ENCODE measurements at regions not wholly inside any gene's neighbourhood (a gene's known extent, or its start where the extent isn't known, plus 50 kb on each side); places are given as distances from the start of the nearest gene placed in this dataset.
A peak's percentile ranks its signal among the peaks of the same experiment; 100 is the strongest.
"Not testable (repeated sequence)": the region's sequence is repeated elsewhere in the genome, so short reads cannot be mapped to it uniquely, and the experiment has no call there.

DNA sequence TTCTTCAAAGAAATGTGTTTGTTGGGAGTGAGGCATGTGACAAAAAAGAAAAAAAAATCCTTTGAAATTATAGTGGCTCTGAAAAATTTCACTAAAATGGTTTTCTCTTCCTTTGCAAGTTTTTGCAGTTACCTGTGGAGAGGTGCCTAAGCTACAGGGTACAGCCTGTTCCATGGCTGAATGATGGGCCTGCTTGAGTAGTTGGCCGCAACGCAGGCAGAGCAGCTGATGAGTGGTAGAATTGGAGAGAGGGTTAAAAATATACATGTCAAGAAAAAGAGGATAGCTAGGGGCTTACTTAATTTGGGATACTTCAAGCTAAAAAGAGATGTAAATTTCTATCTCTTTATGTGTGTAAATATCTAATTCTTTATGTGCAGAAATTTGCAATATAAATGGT, 629.1 kb upstream of the SLC10A2 start:
- DNase-seq: no peak

DNA sequence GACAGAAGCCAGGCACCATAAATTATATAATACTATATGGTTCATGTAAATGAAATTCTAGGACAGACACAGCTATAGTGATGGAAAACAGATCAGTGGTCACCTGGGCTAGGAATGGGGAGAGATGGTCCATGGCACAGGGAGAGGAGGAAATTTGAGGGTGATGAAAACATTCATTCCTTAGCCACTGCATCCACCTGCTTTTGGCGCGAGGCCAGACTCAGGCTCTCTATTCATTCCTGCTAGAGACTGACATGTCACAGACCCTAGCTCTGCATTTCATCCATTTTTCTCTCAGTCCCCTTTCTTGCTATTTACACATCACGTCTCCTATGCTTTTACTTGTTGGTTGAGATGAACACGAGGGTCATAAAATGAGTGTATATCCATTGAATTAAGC, 628.3 kb upstream of the SLC10A2 start:
- DNase-seq: peak in 1 of 3 experiments; percentile 31

DNA sequence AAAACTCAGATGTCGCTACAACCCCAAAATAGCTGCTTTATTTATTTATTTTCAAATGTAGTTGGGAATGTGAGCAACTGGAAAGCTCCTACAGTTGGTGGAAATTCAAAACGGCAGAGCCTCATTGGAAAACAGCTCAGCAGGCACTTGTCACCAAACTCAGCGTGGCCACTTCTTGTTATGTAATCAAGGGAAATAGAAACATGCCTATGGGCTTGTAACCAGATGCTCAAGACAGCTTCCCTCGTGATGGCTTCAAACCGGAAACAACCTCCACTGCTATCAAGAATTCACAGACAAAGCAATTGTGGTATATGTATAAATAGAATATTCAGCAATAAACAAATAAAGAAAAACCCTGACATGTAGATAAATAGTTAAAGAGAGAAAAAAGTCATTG, 627.8 kb upstream of the SLC10A2 start:
- DNase-seq: peak in 2 of 3 experiments; percentile 31 to 66

DNA sequence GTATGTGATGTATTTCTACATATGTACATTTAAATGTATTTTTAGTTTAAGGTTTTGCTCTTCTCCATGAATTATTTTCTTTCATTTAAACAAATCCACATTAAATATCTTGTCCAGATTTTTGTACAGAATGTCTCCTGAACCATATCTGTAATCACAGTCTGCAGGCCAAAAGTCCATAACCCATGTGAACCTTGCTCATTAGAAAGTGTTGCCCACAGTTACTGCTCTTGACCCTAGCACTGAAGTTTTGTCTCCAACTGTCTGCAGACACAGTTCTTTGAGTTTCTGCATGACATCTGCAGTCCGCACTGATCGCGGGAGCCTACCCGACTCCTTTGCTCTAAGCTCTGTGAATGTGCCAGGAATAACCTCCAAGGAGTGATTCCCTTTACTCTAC, 626.2 kb upstream of the SLC10A2 start:
- DNase-seq: no peak

DNA sequence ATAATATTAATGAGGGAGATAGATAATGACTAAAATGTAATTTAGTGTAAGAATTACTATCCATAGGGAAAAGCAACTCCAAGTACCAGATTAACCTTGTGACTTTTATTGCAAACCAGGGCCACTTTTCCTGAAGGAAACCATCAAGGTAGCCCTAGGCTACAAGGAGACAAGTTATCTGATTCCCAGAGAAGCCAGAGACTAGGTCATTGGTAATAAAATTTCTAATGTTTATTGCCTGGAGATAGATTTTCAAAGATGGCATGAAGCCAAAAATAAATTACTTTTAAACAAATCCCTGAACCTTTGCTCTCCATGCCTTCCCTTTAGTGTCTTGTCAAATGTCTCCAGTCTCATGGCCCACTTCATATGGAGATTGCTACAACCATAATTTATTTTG, 610.1 kb upstream of the SLC10A2 start:
- peak in 1 of 3 experiments; percentile 56 for DNase-seq

DNA sequence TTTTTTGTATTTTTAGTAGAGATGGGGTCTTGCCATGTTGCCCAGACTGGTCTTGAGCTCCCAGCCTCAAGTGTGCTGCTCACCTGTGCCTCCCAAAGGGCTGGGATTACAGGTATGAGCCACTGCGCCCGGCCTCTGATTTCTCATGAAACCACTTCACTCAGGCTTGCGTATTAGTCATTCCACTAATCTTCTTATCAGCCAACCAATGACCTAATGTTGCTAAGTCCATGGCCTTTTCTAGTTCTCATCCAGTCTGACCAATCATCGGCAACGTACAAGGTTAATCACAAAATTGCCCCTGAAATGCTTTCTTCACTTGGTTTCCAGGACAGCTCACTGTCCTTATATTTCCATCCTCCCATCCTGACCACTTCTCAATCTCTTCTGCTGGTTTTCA, 605.3 kb upstream of the SLC10A2 start:
- no peak for DNase-seq

DNA sequence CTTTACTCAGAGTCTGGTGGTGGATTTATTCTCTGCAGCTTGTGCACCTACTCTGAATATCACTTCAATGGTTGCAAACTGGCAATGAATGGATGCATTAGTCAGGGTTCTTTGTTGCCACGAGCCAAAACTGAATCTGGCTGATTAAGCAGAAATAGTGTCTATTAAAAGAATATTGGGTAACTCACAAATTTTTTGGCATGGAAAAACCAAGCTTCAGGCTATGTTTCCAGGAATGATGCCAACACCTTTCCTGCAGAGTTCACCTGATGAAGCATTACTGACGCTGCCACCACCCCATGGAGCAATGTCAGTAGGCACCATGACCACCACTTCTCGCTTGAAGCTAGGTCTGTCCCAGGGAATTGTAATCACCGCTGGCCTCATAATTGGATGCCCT, 597.8 kb upstream of the SLC10A2 start:
- DNase-seq: no peak

DNA sequence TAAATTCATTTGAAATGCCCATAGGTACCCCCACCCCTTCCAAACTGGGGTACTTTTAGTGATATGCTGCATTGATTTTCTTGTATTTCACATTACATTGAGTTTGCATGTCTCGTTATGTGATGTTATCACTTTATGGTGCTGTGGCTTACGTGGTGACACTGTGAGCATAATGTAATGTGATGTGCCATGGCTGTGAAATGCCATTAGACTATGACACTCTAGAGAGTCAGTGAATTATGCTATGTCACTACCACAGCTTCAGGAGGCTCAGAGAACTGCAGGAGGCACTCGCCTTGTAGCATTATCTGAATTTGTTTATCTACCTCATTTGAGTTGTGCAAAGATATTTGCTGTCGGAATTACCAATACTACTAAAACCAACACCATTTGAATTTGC, 590.1 kb upstream of the SLC10A2 start:
- no peak for DNase-seq

DNA sequence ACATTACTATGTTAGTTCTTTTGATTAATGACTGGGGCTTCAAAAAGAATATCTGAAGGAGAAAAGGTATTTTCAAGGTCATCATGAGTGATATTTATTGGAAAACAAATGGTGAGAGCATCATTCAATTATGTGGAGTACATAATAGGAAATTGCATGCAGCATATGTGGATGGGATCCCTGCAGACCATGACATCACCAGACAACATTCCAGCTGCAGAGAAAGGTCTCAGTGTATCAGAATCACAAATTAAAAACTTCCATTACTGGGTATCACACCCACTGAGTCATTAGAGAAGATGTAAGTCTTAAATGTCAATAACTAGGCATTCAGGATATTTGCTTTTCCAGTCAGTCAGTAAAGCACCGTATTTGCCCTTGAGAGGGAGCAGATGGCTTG, 574.4 kb upstream of the SLC10A2 start:
- peak in 1 of 3 experiments; percentile 57 for DNase-seq

DNA sequence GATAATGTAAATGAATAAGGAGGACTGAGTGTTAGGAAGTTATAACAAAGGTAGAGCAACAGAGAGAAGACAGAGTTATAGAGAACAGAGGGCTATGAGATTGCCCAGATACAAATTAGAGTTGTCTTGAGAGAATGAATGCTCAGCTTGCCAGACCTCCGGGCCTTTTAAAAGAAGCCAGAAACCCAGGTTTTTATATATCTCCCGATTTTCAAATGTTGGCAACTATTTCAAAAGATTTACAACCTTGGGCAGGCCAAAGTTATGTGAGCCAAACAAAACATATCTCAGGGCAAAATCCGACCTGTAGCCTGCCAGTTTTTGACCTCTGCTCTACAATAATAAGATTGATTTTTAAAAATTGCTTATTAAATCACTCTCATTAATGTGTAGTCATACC, 573.1 kb upstream of the SLC10A2 start:
- DNase-seq: no peak

DNA sequence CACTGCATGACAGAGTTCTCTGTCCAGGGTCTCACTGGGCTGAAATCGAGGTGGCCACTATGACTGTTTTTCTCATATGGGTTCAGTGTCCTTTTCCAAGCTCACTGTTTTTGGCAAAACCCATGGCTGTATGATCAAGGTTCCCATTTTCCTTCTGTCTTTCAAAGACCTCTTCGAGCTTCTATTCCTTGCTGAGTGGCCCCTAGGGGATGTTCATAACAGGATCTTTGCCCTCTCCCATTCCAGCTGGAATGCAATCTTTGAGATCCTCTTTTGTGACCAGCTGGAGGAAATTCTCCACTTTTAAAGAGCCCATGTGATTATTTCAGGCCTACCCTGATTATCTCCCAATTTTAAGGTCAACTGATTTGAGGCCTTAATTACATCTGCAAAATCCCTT, 572.5 kb upstream of the SLC10A2 start:
- DNase-seq: no peak

DNA sequence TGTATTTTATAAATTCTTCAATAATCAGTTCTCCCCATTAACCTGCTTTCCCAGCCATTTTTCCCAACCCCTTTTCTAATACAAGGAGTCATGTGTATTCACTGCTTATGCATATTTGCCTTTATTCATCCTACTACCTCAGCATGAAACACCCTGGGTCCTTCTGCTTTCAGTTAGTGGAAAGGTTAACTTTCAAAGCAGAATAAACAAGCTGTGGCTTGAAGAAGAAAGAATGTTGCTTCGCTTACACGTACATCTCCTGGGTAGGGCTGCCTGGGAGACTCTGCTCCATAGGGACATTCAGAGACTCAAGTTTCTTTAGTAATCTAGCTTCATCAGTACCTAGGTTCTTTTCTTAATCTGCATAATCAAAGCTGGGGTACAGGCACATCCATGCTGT, 567.8 kb upstream of the SLC10A2 start:
- no peak for DNase-seq

DNA sequence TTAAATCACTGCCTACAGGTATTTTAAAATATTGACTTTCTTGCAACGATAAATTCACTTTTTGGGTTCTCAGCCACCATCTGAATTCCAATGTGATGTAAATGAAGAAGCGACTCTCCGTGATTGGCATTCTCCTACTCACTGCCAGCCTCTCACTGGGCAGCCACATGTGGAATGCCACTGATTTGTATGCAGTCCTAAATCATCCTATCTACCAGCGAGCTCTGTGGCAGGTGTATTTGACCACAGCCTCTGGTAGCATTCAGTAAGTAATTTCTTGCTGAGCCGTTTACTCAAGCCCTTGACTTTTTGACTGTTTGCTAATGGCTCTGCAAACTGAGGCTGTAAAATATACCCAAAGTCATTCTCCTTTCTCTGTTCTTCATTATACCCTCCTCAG, 559.0 kb upstream of the SLC10A2 start:
- DNase-seq: peak; percentile 30 to 81 (median 41)

DNA sequence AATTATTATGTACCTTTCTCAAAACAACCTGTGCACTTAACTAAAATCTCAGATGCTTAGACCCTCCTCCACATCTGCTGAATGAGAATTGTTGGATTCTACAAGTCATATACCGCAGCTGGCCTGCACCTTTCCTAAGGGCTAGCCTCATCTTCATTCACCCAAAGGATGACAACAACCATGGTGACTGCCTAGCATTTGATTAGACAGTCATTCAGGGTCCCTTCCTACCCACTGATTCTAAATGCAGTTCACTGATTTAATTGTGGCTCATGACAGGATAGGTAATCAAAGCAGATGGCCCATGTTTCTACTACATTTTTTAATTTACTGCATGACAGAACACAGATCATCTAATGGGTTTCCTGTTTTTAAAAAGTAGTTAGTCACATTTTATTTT, 551.9 kb upstream of the SLC10A2 start:
- no peak for DNase-seq

DNA sequence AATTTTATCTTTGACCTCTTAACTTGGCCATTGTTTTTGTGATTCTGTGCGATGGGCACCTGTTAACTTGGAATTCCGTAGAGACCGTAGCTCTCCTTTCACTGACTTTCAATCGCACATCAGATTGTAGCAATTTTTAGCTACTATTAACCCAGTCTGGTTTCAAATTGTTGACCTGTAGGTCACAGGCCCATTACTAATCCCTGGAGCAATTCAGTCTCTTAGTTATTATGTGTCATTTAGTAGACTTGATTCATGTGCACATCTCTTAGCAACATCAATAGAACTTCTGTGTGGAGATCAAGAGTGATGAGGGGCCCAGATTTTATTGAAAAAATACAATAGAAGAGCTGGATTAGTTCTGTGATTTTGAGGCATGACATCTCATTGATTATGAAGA, 549.6 kb upstream of the SLC10A2 start:
- peak in 1 of 3 experiments; percentile 57 for DNase-seq

DNA sequence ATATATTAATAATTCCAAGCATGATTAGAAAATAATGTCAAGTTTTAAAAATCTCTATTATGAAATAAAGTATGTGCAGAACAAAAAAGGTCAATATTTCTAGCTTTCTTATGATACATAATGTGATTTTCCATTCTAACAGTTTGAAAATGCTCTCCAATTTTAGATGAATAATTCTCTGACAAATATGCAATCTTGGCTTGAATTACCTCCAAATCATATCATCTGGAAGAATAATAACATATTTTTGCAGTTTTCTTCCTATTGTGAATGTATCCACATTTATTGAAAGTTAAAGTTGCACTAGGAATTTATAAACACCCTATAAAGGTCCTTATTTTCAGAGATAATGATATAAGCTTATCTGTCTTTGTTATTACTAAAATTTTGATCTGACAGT, 548.5 kb upstream of the SLC10A2 start:
- DNase-seq: no peak

DNA sequence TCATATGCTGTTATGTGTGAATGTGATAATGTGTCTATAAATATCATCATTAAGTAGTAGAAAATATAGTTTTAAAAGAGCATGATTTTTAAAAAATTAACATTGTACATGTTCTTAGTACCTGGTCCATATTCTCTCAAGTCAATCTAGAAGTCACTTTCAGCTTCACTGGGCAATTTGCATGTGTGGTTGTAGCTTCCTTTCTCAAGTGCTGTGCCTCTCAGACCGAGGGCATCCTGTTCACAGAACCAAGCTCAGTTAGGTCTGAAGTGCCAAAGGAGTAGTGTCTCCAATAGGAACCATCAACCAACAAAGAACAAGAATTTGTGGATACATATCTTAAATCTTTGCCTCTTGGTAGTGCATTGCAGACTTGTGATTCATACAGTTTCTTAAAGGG, 541.8 kb upstream of the SLC10A2 start:
- no peak for DNase-seq

DNA sequence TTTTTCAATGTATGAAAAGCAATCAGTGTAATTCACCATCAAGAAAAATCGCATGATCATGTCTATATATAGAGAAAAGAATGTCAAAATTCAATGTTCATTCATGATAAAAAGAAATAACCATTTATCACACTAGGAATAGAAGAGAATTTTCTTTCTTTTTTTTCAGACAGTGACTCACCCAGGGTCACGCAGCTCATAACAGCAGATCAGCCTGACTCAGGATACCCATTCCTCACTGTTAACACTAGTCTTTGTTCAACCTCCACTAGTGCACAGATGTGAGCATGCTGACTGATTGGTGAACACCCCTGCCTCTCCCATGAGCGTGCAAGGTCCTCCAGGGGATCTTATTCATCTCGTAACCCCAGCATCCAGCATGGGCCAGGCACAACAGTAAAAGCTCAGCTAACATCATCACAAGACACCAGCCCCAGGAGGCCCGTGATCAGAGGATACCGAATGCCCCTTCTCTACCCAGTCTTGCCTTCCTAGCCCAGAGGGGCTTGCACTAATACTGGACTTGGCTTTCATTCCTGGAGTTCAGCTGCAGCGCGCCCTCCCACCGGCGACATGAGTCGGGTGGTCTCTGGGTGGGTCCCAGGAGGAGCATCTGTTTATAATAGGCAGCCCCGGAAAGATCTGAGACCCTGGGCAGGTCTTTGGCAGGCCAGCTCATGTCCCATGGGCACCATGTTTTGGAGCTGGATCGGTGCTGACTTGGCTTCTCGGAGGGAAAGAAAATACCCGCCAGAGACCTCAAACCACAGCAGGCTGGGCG, 539.5 kb upstream of the SLC10A2 start:
- DNase-seq: no peak

DNA sequence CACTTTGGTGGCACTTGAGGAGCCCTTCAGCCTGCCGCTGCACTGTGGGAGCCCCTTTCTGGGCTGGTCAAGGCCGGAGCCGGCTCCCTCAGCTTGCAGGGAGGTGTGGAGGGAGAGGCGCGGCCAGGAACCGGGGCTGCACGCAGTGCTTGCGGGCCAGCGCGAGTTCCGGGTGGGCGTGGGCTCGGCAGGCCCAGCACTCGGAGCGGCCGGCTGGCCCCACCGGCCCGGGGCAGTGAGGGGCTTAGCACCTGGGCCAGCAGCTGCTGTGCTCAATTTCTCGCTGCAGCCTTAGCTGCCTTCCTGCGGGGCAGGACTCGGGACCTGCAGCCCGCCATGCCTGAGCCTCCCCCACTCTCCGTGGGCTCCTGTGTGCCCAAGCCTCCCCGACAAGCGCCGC, 533.7 kb upstream of the SLC10A2 start:
- not testable (repeated sequence) for DNase-seq

DNA sequence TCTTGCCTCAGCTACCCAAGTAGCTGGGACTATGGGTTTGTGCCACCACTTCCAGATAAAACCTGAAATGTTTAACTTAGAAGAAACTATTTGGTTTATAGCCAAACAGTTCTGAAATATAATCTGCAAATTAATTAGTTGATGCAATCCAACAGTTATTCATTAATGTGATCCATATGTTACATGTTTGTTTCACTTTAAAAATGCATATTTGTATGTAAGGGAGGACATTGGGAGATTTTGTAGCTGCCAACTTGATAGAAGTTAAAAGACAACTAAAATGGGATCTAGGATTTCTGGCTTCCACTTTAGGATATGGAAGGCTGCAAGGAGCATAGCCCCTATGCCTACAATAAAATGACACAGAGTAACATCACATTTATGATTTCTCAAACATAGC, 532.5 kb upstream of the SLC10A2 start:
- DNase-seq: no peak

DNA sequence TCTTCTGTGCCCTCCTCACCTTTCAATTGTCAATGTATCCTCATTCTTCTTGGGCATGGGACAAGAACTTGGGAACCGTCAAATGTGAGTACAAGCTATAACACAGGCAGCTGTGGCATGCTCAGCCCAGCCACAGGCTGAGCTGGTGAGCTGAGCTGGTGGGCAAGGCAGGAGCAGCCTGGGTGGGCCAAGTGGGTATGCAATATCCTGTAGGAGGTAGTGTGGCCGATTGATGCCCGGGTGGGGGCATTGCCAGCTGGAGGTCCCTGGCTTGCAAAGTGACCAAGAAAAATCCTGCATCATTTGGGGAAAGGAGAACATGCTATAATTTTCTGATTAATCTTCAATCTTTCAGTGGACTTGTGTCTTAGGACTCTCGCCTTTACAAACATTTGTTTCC, 507.2 kb upstream of the SLC10A2 start:
- peak in 1 of 3 experiments; percentile 10 for DNase-seq

DNA sequence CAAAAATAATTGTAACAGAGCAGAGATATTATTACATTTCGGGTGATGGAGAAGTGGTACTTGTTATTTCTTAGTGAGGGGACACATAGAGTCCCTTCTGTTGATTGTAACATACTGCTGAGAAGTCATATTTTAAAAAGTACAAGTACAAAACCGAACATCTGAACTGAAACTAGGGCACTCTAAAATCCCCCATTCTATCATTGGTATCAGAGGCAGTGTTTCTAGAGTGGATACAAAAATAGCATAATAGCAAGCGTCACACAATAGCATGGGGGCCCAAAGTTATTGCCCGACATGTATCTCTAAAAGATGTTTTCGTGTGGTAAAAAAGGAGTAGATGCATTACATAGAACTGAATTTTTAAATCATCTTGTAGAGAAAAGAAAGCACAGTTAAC, 502.1 kb upstream of the SLC10A2 start:
- no peak for DNase-seq

DNA sequence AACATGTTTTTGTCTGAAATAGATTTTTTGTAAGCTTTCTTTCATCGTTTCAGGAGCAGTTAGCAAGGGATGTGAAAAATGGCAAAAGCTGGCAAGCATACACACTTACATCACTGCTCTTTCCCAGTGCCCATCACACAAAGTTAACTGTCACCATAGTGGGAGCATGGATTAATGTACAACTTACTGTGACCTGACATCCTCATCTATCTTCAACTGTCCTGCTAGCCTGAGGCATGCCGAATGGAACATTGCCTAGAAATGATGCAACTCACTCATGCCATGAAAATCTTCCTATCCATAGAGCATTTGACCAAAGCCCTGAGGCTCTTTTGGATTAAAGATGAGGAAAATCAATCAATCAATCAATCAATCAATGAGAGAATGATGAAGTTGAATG, 491.7 kb upstream of the SLC10A2 start:
- DNase-seq: no peak

DNA sequence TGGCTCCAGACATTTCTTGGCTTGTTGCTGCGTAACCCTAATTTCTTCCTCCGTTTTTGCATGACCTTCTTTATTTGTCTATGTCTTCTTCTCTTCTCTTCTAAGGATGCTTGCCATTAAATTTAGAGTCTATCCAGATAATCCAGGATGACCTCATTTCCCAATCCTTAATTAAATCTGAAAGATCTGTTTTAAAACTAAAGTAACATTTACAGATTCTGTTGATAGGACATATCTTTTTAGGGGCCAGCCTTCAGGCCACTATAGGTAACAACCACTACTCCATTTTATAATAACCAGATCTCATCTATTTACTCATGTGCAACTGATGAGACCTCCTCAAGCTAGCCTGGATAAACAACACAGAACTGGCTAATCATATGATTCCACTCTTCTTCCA, 490.5 kb upstream of the SLC10A2 start:
- DNase-seq: peak in 1 of 3 experiments; percentile 35

DNA sequence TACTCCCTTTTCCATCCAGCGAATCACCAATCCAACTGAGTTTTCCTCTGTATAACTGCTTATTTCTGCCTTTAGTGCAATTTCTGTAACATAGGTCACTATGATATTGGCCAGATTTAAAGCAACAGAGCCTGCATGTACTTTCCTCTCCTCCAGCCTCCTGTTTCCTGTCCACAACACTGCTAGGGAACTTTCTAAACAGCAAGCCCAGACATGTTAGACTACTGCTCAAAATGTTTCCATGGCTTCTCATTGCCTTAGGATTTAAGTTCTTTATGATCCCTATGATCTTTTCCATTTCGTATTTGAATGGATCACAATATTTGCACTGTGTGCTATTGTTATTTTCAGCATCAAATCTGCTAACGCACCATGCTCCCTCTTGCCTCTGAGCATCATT, 481.7 kb upstream of the SLC10A2 start:
- no peak for DNase-seq

Data from NCI-H1417 (cell line).